ENCODE measurements at regions not wholly inside any gene's neighbourhood (a gene's known extent, or its start where the extent isn't known, plus 50 kb on each side); places are given as distances from the start of the nearest gene placed in this dataset.

GRCh38 chr12:123044351-123044750, 63.9 kb downstream of the ARL6IP4 start:
- no CpG with 5 or more reads among the region's 1 CpG for WGBS (ENCODE audit: extremely low coverage, insufficient read length, low lambda C conversion rate)
- Mint-ChIP-seq H3K27ac (no peak overlapping the region), H3K27me3 (ENCODE audit: low read depth) (peaks cover 11% of the 10 kb centered on the region), H3K36me3 (ENCODE audit: insufficient read depth in 1 of 3, low read depth in 3 of 3) (no peaks in the 10 kb centered on the region), H3K4me1 (no peaks in the 10 kb centered on the region; a peak in 1 of 4 replicates), H3K9me3 (no peaks in the 10 kb centered on the region; a peak in 1 of 5 replicates), H3K4me3 (no peak overlapping the region)
- no peak overlapping the region for H3K9ac ChIP-seq (ENCODE audit: extremely low read depth, insufficient read length, low read length)
- H3K4ac ChIP-seq (ENCODE audit: low read depth, low read length), result no peak overlapping the region
- no peaks in the 10 kb centered on the region for H3K9me3 ChIP-seq (ENCODE audit: control insufficient read depth, low read depth, low read length)
- no peaks in the 10 kb centered on the region for H3K27me3 ChIP-seq (ENCODE audit: insufficient read depth, low read length)
- H2BK5ac ChIP-seq (ENCODE audit: insufficient read length, low read length), result no peak overlapping the region
- no peaks in the 10 kb centered on the region for H3K23me2 ChIP-seq (ENCODE audit: insufficient read length, low read depth, low read length, poor library complexity, severe bottlenecking)
- H3T11ph ChIP-seq (ENCODE audit: low read length), result no peak overlapping the region
- H3K56ac ChIP-seq (ENCODE audit: insufficient read length, low read depth, low read length), result no peak overlapping the region
- no peaks in the 10 kb centered on the region for H3K79me1 ChIP-seq (ENCODE audit: insufficient read depth, low read depth, low read length, poor library complexity, severe bottlenecking)
- no peak overlapping the region for H2BK15ac ChIP-seq (ENCODE audit: low read depth, low read length)
- H4K8ac ChIP-seq (replicated peaks; ENCODE audit: insufficient read length, low read depth, low read length), result no peak overlapping the region
- no peak overlapping the region for H4K5ac ChIP-seq (ENCODE audit: insufficient read length, low read depth, low read length)
- no peak overlapping the region for H3K18ac ChIP-seq (ENCODE audit: insufficient read length, low read depth, low read length)
- no peak overlapping the region for H2AFZ ChIP-seq (ENCODE audit: low read length)
- no peak overlapping the region for H2BK20ac ChIP-seq (ENCODE audit: low read depth, low read length, poor library complexity, severe bottlenecking)
- no peaks in the 10 kb centered on the region for H3K4me1 ChIP-seq (ENCODE audit: insufficient read depth, low read length)
- no peaks in the 10 kb centered on the region for H4K20me1 ChIP-seq (ENCODE audit: control insufficient read depth, insufficient read depth, insufficient read length)
- no peak overlapping the region for H4K91ac ChIP-seq (ENCODE audit: insufficient read length, low read depth, low read length)
- no peak overlapping the region for H3K23ac ChIP-seq (ENCODE audit: insufficient read length, low read depth, low read length)
- no peak overlapping the region for H2AK5ac ChIP-seq (ENCODE audit: insufficient read length, low read length)
- H2BK12ac ChIP-seq (ENCODE audit: insufficient read length, low read depth, low read length), result no peak overlapping the region
- H3K14ac ChIP-seq (ENCODE audit: insufficient read depth, low read length), result no peak overlapping the region
- H2BK120ac ChIP-seq (ENCODE audit: low read depth, low read length, poor library complexity, severe bottlenecking), result no peak overlapping the region
- no peak for DNase-seq
- H3K79me2 ChIP-seq (ENCODE audit: insufficient read depth, low read length), result no peaks in the 10 kb centered on the region
- TF ChIP-seq CTCF (conservative IDR thresholded peaks at IDR 0.05), result no peak
- H3K27ac ChIP-seq (ENCODE audit: insufficient read length, low read depth, low read length), result no peak overlapping the region
- H3K4me2 ChIP-seq (ENCODE audit: insufficient read depth, insufficient read length, low read length), result no peak overlapping the region
